ENCODE measurements at regions not wholly inside any gene's neighbourhood (a gene's known extent, or its start where the extent isn't known, plus 50 kb on each side); places are given as distances from the start of the nearest gene placed in this dataset.

GRCh38 chr7:4550117-4550516 is 132.0 kb upstream of the FOXK1 start:
- TF ChIP-seq REST (IDR thresholded peaks at IDR 0.05; ENCODE audit: insufficient replicate concordance, low read depth) = no peak
- TF ChIP-seq CTCF (IDR thresholded peaks at IDR 0.05; ENCODE audit: insufficient read depth, low read length) = no peak
- no peak for TF ChIP-seq POLR2AphosphoS5 (IDR thresholded peaks at IDR 0.05; ENCODE audit: low read depth)
- no peak for TF ChIP-seq GABPA (IDR thresholded peaks at IDR 0.05; ENCODE audit: low read depth)
